ENCODE measurements at regions not wholly inside any gene's neighbourhood (a gene's known extent, or its start where the extent isn't known, plus 50 kb on each side); places are given as distances from the start of the nearest gene placed in this dataset.

DNA sequence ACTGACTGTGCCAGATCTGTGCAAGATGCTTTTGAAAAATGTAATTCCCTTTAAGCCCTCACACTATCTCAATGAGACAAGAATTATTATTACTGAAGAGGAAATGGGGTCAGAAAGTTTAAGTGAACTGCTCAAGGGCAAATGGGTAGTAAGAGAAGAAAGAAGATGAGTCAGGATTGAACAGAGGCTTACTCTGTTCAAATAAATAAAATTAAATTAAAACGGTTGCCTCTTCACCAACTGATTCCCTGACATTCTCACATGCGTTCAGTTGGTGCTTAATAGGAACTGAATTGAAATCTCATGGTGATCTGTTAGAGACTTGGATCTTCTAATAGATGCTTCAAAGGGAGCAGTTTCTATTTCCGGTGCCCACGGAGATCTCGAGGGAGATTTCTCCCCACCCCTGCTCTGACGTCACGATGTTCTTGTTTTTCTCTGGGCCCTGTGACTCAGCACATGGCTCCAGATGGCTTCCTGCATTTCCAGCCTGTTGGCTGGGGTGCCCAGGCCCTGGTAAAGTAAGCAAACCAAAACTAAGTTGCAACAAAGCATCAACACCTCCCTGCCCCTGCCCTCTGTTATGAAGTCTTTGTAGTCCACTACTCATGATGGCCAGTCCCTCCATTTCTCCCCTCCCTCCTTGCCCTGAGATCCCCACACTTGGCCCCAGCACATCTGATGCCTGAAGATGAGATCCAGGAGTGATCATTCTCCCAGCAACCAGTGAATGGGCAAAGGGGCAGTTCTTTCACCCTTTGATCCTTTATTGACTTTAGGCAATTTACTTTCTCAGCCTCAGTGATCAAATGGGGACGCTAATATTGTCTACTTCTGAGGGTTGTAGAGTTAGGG, 106.1 kb upstream of the CPEB4 start (continued):
- TF ChIP-seq ZNF695 (CRISPR knock-in tag; IDR thresholded peaks at IDR 0.05) (no peak), ZNF311 (CRISPR knock-in tag; IDR thresholded peaks at IDR 0.05) (no peak; the same call in none of the 2 replicates), ATF1 (CRISPR knock-in tag; IDR thresholded peaks at IDR 0.05) (no peak), ATF1 (tag; IDR thresholded peaks at IDR 0.05) (peak; percentile 96), ARID2 (IDR thresholded peaks at IDR 0.05) (no peak), TBL1XR1 (IDR thresholded peaks at IDR 0.05; ENCODE audit: low read length in 2 of 2) (no peak; a peak in 1 of 4 replicates), ZNF561 (CRISPR knock-in tag; conservative IDR thresholded peaks at IDR 0.05) (no peak), RBM17 (IDR thresholded peaks at IDR 0.05; ENCODE audit: borderline replicate concordance, low read depth, low read length) (no peak), CBX3 (IDR thresholded peaks at IDR 0.05; ENCODE audit: borderline replicate concordance in 1 of 2, low read length in 2 of 2) (no peak; a peak in 1 of 3 replicates), ZNF253 (CRISPR knock-in tag; conservative IDR thresholded peaks at IDR 0.05) (no peak), HIVEP1 (CRISPR knock-in tag; IDR thresholded peaks at IDR 0.05) (no peak; the same call in none of the 2 replicates), CTBP1 (IDR thresholded peaks at IDR 0.05; ENCODE audit: borderline replicate concordance) (no peak), NFYB (IDR thresholded peaks at IDR 0.05; ENCODE audit: extremely low read depth, insufficient read length) (no peak), DIDO1 (tag; IDR thresholded peaks at IDR 0.05; ENCODE audit: low read depth) (0 out of 2 replicates have a peak, but pooled peaks have one; percentile 39), MTA2 (IDR thresholded peaks at IDR 0.05; ENCODE audit: low read depth) (no peak), SREBF2 (CRISPR knock-in tag; IDR thresholded peaks at IDR 0.05) (no peak), ETV5 (CRISPR knock-in tag; IDR thresholded peaks at IDR 0.05; ENCODE audit: low read depth) (peak; percentile 52; the same call in 1 of the 2 replicates), EHMT2 (IDR thresholded peaks at IDR 0.05) (no peak), ZNF707 (CRISPR knock-in tag; conservative IDR thresholded peaks at IDR 0.05) (peak; percentile 48; the same call in 1 of the 2 replicates), RCOR1 (IDR thresholded peaks at IDR 0.05; ENCODE audit: borderline replicate concordance in 1 of 2, low read depth in 2 of 2, low read length in 2 of 2) (0 out of 4 replicates have a peak, but pooled peaks of 1 of the 2 experiments have one; percentile 16), GABPB2 (CRISPR knock-in tag; conservative IDR thresholded peaks at IDR 0.05) (no peak)
- TF ChIP-seq, protein P1, sequence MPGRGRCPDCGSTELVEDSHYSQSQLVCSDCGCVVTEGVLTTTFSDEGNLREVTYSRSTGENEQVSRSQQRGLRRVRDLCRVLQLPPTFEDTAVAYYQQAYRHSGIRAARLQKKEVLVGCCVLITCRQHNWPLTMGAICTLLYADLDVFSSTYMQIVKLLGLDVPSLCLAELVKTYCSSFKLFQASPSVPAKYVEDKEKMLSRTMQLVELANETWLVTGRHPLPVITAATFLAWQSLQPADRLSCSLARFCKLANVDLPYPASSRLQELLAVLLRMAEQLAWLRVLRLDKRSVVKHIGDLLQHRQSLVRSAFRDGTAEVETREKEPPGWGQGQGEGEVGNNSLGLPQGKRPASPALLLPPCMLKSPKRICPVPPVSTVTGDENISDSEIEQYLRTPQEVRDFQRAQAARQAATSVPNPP (IDR thresholded peaks at IDR 0.05; ENCODE audit: borderline replicate concordance, insufficient read depth, insufficient read length) = no peak
- TF ChIP-seq, protein P2, sequence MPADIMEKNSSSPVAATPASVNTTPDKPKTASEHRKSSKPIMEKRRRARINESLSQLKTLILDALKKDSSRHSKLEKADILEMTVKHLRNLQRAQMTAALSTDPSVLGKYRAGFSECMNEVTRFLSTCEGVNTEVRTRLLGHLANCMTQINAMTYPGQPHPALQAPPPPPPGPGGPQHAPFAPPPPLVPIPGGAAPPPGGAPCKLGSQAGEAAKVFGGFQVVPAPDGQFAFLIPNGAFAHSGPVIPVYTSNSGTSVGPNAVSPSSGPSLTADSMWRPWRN (IDR thresholded peaks at IDR 0.05; ENCODE audit: low read depth) = no peak

Data from K562 (cell line).